GM21367 (cell line): ENCODE measurements at regions not wholly inside any gene's neighbourhood (a gene's known extent, or its start where the extent isn't known, plus 50 kb on each side); places are given as distances from the start of the nearest gene placed in this dataset.

ENCODE experiments used
- ATAC-seq: cut with Tn5 transposase; IDR thresholded peaks from one replicate; pipeline ENCODE4 v1.9.1; 2021; ENCODE audit not compliant: unreplicated experiment

DNA sequence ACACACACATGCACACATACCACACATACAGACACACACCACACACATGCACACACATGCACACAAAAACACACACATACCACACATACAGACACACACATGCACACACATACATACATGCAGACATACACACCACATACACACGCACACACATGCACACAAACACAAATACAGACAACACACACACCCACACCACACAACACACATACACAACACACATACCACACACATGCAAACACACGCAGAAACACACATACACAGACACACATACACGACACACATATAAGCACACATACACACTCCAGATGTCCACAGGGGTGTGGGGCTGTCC is 60.1 kb upstream of the PPP2R2D start:
- no peak for ATAC-seq

DNA sequence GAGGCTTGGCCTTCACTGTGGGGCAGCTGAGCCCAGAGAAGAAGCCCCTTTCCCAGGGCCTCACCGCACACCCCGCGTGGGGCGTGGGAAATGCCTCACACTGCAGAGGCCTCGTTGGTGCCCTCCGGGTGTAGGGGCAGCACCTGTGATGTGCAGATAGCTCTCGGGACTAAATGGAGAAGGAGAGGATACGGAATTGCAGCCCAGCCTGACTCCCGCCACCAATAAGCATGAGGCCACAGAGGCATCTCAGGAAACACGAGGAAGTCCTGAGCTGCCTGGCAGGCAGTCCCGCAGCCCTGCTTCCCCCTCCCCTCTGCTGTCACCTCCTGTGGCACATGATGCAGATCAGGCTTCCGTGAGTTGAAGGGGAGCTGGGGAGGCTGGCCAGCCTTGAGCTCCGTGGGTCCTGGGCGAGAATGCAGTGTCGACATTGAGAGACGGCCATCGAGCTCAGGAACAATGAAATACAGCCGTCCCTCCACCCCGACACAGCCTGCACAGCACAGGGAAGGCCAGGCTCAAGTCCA is 59.6 kb upstream of the PPP2R2D start:
- no peak for ATAC-seq

DNA sequence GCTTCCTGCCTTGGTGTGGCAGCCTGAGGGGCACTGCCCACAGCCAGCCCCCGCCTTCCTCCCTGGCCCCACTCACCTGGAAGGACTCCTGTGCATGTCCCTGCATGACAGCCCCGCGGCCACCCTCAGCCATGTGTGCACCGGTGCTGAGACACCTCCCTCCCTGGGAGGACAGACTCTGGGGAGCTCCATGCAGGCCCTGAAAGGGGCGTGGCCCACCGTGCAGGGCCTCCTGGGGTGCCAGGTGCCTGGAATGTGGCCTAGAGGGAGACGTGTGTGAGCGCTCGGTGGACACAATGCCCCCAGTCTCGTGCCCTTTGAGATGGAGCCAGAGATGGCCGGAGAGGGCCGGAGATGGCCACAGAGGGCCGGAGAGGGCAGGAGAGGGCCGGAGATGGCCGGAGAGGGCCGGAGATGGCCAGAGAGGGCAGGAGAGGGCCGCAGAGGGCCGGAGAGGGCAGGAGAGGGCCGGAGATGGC is 59.1 kb upstream of the PPP2R2D start:
- ATAC-seq: no peak

DNA sequence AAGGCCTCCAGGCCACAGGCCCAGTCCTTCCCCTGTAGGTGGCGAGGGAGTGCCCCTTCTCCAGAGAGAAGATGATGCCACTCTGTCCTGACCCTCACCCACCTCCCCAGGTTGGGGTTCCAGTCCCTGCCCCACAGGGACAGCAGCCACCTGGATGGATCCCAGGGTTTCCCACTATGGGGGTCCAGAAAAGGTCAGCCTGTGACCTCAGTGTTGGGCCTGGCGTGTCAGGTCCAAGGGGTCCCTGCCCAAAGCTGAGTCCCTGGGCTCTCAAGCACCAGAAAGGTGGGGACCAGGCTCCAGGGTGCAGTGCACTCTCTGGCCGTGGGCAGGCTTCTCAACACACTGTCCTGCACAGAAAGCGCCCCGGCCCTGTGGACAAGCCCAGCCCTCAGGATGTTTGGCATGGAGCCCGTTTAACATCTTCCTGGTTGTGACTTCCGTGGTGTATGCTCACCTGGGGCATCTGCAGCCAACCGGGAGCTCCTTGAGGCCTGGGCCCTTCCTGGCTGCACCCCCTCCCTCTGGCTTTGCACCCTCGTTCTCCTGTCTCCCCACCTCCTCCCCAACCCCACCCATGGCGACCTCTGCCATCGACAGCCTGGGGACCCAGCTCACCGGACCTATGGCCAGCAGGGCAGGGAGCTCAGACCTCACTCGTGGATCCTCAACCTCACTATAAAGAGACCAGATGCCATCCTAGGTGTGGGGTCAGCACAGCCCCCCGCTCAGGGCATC is 58.3 kb upstream of the PPP2R2D start:
- ATAC-seq: no peak

DNA sequence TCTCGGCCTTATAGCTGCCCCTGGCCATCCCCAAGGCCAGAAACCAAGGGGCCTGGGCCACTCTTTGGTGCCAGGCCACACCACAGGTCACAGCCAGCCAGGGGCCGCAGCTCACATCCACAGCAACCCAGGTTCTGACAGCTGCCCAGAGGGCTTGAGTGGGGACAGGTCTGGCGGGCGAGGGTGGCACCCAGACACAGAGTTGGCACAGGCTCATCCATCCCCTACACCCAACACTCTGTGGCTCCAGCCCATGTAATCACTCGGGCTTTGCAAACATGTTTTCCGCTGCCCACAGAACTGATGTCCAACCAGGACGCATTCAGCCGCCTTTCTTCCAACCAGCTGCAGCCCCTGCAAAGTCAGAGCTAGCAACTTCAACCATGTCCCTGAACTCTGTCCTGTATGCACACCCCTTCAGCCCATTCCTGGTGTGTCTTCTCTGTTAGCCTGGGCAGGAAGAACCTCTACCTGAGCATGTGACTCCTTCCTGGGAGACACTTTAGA is 57.7 kb upstream of the PPP2R2D start:
- no peak for ATAC-seq

DNA sequence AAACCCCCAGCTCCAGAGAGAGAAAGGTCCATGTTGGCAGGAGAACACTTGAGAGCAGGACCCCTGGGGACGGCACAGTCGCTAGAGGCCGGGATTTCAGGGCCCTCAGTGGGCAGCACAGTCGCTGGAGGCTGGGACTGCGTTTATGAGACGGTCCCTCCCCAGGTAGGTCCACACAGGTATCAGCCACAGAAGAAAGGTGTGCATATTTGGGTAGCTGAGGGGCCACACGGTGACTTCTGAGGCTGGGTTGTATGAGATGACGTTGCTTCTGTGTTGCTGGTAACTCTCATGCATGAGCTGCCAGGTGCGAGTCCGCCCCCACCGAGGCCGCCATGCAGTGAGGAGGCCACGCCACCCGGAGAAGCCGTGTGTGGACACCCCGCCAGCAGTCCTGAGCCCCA is 56.9 kb upstream of the PPP2R2D start:
- no peak for ATAC-seq

DNA sequence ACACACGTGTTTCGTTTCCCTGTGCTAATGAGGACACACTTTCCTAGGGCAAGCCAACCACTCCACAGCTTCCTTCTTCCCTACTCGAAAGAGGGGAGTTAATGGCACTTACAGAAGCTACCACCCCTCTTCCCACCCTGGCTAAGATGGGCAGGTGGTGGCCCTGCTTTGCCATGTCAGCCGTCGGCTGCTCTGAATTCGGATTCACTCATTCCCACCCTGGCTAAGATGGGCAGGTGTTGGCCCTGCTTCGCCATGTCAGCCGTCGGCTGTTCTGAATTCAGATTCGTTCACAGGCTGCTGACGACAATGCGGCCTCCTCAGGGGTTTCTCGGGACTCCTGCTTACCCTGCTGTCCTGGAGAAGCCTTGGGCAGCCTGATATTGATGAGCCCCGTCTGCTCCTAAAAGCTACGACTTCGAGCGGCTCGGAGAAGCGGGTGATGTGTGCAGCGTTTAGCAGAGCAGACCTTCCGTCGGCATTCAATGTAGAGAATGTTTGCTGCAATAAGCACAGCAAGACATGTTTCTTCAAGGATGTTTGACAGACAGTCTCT is 56.2 kb upstream of the PPP2R2D start:
- no peak for ATAC-seq

DNA sequence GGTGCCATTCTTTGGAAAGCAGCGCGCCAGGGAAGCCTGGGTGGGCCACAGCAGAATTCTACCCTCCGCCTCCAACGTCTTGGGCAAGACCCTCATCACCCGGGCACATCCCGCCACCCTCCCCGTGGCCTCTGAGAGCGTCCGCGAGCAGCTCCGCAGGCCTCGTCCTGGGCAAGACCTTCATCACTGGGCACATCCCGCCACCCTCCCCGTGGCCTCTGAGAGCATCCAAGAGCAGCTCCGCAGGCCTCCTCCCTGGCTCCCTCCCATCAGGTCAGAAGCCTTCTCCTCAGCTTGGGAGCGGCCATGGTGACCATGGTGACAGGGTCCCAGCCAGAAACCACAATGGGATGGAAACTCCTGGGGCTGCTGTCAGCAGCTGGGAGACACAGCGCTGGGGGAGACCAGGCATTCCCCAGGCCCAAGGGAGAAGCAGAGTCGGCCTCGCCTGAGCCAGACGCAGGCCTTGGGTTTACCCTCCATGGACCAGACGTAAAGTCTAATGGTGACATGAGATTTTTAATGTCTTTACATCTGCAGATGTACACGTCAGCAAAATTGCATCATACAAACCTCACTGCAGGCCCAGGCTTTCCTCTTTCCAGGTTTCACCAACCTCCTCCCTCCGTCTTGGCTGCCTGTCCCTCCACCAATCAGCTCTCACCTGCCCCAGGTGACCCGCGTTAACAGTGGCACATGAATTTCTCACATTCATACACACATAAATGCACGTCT is 55.1 kb upstream of the PPP2R2D start:
- ATAC-seq: no peak

DNA sequence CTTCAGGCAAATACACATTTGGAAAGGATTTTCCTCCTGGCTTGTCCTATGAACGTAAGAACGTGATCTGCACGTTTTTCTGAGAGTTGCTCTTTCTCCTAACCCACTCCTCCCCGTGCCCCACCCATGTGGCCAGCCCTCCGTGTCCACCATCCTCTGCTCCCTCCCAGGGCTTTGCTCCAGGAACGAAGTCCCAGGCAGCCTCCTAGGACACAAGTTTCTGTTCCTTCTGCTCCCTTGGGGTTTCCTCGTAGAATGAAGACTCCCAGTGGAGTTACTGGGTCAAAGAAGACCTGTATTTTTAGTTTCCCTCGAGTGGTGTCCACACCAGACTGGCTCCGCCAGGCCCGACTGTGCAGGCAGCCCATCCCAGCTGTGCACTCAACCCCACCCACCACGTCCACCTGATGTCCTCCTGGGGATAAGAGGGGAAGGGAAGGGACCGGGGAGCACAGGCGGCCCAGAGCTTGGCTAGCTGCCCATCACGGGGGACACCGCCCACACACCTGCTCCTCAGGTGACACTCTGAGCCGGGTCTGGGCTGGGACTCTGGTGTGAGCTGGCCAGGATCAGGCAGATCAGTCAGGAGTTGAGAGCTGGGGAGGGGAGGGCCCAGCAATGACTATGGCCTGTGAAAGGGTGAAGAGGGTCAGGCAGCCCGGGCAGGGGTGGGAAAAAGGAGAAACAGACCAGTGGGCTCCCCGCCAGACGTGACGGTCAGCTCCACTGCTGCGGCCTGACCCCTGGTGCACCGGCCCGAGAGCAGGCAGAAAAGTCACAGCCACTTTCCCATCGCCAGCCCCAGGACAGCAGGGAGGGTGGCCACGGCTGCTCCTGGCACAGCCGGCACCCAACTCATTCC is 54.3 kb upstream of the PPP2R2D start:
- ATAC-seq: no peak

DNA sequence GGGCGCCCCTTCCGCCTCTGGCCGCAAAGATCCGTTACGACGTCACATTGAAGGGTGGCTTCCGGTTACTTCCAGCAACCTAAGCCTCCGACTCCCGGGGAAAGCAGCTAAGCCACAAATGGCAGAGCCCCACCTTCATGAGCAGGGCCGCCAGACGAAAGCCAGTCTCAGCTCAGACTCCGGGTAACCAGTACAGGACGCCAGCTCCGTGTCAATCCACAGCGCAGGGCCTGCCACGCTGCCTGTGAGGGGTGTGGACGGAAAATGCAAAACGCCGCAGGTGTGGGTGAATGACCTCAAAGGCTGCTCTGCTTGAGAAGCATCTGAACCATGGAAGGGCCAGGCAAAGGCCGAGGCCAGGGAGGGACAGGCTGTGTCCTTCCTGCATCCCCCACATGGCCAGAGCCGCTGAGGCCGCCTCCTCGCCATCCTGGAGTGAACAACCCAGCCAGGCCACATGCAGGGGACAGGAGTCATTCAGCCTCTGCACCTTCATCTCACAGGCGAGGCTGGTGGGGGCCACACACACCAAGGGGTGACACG is 53.5 kb upstream of the PPP2R2D start:
- no peak for ATAC-seq

DNA sequence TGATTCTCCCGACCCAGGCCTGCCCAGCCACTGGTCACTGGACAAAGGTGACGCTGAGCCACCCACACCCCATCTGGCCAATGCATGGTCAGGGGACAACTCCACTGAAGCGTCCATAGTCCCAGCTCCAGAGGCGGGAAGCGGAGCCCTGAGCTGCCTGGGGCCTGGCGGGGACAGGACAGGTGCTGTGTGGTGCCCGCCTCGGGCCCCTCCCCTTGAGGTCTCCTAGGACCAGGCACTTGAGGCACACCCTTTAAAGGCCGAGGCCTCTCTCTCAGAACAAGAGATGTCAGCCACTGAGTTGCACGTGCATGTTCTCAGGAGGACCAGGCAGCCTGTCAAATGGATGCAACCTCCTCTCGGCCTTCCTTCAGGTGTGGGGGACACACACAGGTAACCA is 52.5 kb upstream of the PPP2R2D start:
- ATAC-seq: no peak

DNA sequence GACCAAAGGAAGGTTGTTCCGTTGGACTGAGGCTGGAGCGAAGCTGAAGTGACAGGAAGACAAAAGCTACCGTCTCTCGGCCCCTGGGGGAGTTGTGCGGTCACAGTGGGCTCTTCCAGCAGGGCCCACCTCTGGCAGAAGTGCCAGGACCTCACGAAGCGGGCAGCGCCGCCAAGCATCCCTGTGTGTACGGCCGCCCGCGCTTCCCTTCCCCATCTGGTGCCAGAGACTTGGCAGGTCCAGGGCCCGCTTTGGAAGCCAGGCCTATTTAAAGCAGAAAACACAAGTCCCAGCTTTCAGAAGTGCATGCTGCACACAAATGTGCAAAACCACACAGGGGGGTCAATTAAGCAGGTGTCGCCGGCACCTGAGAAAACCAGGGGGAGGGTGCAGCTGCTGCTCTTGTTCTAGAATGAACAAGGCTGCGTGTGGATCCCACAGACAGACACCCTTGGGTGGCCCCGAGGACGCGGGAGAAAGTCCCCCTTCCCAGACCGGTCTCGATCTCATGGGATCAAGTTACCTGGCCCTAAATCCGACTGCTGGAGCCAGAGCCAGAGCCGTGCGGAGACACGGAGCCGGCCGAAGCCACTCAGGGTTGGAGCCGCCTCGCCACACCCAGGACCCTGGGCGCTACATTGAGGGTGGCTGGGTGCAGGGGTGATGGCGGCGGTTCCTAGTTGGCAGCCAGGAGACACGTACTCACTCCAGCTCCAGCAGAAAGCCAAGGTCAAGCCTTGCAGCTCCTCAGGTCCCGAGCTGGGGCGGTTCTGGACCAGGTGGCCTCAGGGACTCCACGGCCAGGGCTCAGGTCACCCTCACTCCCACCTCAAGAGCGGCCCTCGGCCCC is 51.8 kb upstream of the PPP2R2D start:
- ATAC-seq: no peak

DNA sequence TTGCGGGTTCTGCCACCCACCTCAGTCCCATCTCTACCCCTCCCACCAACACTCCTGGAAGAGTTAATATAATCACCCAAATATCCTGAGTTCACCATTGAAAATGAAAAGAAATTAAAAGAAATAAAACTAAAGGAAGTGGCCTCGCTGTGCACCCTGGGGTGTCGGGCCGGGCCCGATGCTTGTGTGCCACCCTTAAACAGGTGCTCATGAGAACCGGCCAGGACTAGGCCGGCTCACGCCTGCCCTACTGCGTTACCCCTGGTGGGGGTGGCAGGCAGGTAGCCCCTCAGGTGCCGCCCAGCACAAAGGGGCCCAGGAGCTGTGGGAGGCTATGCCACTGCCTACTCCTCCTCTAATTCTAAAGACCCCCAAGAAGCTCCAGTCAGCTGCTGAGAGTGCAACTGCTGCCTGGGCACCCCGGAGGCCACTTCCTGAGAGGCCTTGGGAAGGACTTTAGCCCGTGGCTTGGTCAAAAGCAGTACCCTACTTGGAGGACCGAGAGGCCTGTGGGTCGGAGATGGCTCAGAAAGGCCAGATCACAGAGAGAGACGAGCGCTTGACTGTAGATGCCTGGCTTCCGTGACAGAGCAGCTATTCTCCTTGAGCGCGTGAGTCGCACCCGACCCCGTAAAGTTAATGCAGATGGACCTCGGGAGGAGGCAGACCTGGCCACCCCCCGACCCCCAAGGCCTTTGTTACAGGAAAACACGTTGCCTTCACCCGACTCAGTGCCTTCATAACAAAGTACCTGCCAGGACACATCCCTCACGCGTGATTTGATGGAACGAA is 51.0 kb upstream of the PPP2R2D start:
- no peak for ATAC-seq

DNA sequence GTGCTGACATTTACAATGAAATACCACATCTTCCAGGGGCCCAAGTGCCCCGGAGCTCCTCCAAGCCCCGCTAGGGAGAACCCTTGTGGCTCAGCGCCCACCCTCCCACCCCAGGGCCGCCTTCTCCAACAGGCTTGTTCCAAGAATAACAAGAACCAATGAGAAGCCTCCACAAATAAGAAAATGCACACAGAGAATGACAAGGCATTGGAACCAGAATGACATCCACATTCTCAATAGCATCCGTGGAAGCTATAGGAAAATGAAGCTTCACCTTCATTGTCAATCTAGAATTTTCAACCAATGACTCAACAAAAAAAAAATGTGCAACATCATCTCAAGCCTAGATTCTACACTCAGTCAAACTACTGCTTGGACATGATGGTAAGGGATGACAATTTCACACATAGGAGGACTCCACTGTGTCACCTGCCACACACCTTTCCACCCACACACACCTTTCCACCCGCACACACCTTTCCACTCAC is 50.4 kb upstream of the PPP2R2D start:
- ATAC-seq: no peak
